Mesothelial cell of epicardium (in vitro differentiated cells): ENCODE measurements at regions not wholly inside any gene's neighbourhood (a gene's known extent, or its start where the extent isn't known, plus 50 kb on each side); places are given as distances from the start of the nearest gene placed in this dataset.

Source experiments
- DNase-seq, 2 experiments: peaks; one replicate each; pipeline ENCODE4 v3.0.0; 2021; ENCODE audit warnings: low spot score in 2 of 2; ENCODE audit not compliant: unreplicated experiment in 2 of 2
- H3K27ac Mint-ChIP-seq: 2 replicates; pipeline ENCODE4 v1.8.0; 2021; ENCODE audit warnings: mixed read lengths
- H3K27me3 Mint-ChIP-seq: 2 replicates; pipeline ENCODE4 v1.8.0; 2021; ENCODE audit warnings: low read depth, mixed read lengths
- H3K36me3 Mint-ChIP-seq: 2 replicates; pipeline ENCODE4 v1.8.0; 2021; ENCODE audit warnings: mixed read lengths
- H3K4me1 Mint-ChIP-seq: 2 replicates; pipeline ENCODE4 v1.8.0; 2021; ENCODE audit warnings: mixed read lengths
- H3K4me3 Mint-ChIP-seq: 2 replicates; pipeline ENCODE4 v1.8.0; 2021; ENCODE audit warnings: mild to moderate bottlenecking, moderate library complexity, mixed read lengths
- H3K9me3 Mint-ChIP-seq: 2 replicates; pipeline ENCODE4 v1.8.0; 2021; ENCODE audit warnings: mixed read lengths
- TF ChIP-seq, protein P1 (sequence below): fragments of 200-600 bp; sonication (generic); IDR thresholded peaks from one replicate; pipeline ENCODE4 v1.5.0; 2021; ENCODE audit warnings: antibody characterized with exemption; ENCODE audit not compliant: unreplicated experiment

DNA sequence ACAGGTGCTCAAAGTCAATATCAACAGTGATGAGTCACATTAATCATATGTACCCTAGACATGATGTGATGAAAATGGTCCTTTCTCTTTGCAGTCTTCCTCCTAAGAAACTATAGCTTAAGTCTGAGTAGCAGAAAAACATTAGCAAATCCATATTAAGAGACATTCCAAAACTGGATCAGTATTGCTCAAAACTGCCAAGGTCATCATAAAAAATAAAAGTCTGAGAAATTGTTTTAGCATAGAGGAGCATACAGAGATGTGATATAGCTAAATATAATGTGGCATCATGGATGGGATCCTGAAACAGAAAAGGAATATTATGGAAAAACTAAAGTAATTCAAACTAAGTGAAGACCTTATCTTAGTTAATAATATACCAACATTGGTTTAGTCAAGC lies 1316.1 kb downstream of the SUCLG1 start:
- Mint-ChIP-seq H3K4me1 (no peaks in the 10 kb centered on the region), H3K4me3 (no peak overlapping the region)
- DNase-seq: no peak

DNA sequence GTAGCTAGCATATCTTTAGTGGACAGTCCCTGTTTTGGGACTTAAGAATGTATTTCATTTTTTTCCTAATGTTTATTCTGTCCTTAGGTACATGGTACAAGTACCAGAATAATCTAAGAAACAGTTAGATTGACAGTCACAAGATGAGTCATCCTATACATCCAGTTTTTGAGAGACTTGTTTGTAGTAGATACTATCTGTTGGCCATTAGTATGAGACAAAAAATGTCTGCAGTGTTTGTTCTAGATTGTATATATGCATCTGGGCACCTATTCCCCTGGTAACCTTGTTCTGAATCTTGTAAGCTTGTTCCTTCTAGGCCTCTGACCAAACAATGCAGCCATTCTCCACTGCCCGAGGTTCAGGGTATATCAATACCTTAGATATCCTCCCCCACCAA lies 1343.5 kb downstream of the SUCLG1 start:
- no peak overlapping the region for H3K4me3 Mint-ChIP-seq
- H3K27me3 Mint-ChIP-seq: no peaks in the 10 kb centered on the region
- DNase-seq: no peak
- H3K4me1 Mint-ChIP-seq: no peaks in the 10 kb centered on the region
- TF ChIP-seq, protein P1, sequence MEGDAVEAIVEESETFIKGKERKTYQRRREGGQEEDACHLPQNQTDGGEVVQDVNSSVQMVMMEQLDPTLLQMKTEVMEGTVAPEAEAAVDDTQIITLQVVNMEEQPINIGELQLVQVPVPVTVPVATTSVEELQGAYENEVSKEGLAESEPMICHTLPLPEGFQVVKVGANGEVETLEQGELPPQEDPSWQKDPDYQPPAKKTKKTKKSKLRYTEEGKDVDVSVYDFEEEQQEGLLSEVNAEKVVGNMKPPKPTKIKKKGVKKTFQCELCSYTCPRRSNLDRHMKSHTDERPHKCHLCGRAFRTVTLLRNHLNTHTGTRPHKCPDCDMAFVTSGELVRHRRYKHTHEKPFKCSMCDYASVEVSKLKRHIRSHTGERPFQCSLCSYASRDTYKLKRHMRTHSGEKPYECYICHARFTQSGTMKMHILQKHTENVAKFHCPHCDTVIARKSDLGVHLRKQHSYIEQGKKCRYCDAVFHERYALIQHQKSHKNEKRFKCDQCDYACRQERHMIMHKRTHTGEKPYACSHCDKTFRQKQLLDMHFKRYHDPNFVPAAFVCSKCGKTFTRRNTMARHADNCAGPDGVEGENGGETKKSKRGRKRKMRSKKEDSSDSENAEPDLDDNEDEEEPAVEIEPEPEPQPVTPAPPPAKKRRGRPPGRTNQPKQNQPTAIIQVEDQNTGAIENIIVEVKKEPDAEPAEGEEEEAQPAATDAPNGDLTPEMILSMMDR: no peak
- no peaks in the 10 kb centered on the region for H3K36me3 Mint-ChIP-seq
- no peaks in the 10 kb centered on the region for H3K9me3 Mint-ChIP-seq
- no peak overlapping the region for H3K27ac Mint-ChIP-seq

More for the DNA sequence above, 1316.1 kb downstream of the SUCLG1 start:
- Mint-ChIP-seq H3K36me3 (no peaks in the 10 kb centered on the region), H3K27ac (no peak overlapping the region), H3K9me3 (no peaks in the 10 kb centered on the region), H3K27me3 (no peaks in the 10 kb centered on the region)
- TF ChIP-seq, protein P1: no peak

DNA sequence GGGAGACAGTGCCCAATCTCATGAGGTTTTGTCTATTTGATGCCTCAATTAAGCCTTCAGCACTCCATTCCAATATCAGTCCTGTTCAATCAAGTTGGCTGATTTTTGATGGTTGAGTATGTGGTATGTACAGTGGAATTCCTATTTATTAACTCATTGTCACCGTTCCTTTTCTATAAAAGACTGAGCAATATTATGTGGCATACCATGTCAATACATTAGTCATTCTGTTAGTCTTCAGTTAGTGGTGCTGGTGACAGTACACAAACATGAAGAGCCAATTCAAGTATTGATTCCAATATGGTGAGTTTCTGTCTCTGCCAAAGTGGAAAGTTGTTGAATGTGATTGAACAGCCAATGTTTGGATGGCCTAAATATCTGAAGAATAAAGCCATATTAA lies 1343.9 kb downstream of the SUCLG1 start:
- no peak overlapping the region for H3K4me3 Mint-ChIP-seq
- H3K27ac Mint-ChIP-seq: no peak overlapping the region
- TF ChIP-seq, protein P1: no peak
- no peaks in the 10 kb centered on the region for H3K36me3 Mint-ChIP-seq
- H3K9me3 Mint-ChIP-seq: peaks cover 4% of the 10 kb centered on the region
- H3K4me1 Mint-ChIP-seq: no peaks in the 10 kb centered on the region
- no peaks in the 10 kb centered on the region for H3K27me3 Mint-ChIP-seq
- no peak for DNase-seq

DNA sequence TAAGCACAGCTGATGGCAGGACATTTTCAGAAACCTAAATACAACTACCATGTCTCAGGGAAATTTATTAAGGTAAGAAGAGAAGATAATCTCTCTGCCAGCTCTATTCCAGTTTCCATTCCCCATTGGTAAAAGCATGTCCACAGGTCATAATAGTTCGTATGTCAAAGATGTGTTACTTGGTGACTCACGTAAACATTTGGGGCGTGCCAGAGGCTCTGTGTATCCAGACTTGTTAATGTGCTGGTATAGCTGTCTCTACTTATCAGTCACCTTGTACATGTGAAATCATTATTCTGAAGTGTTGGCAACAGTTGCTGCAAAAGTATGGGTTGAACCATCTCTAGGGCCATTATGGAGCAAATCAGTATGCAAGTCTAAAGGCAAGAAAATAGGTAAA lies 1345.1 kb downstream of the SUCLG1 start:
- no peak overlapping the region for H3K27ac Mint-ChIP-seq
- H3K4me3 Mint-ChIP-seq: no peak overlapping the region
- H3K27me3 Mint-ChIP-seq: no peaks in the 10 kb centered on the region

DNA sequence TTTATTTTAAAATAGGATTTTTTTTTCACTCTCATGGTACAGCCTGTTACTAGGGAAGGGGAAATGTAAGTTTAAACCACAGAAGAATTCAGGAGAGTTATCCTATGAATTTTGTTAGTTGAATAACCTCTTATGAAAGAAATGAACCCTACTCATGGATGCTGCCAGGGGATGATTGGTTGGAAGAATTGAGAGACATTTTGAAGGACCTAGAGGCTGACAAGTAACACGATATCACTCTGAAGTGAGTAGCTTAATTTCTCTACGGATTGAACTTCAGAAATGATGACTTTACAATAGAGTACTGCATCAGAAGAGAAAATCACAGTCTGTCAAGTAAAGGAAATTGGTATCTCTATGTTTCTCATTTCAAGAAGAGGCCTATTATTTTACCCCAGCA lies 1346.2 kb downstream of the SUCLG1 start:
- no peaks in the 10 kb centered on the region for H3K4me1 Mint-ChIP-seq
- no peak overlapping the region for H3K4me3 Mint-ChIP-seq
- TF ChIP-seq, protein P1: no peak
- H3K9me3 Mint-ChIP-seq: peaks cover 13% of the 10 kb centered on the region
- no peak overlapping the region for H3K27ac Mint-ChIP-seq
- no peaks in the 10 kb centered on the region for H3K36me3 Mint-ChIP-seq
- DNase-seq: no peak
- no peaks in the 10 kb centered on the region for H3K27me3 Mint-ChIP-seq

More for the DNA sequence above, 1345.1 kb downstream of the SUCLG1 start:
- TF ChIP-seq, protein P1: no peak
- DNase-seq: no peak
- peaks cover 13% of the 10 kb centered on the region for H3K9me3 Mint-ChIP-seq
- H3K36me3 Mint-ChIP-seq: no peaks in the 10 kb centered on the region
- H3K4me1 Mint-ChIP-seq: no peaks in the 10 kb centered on the region

DNA sequence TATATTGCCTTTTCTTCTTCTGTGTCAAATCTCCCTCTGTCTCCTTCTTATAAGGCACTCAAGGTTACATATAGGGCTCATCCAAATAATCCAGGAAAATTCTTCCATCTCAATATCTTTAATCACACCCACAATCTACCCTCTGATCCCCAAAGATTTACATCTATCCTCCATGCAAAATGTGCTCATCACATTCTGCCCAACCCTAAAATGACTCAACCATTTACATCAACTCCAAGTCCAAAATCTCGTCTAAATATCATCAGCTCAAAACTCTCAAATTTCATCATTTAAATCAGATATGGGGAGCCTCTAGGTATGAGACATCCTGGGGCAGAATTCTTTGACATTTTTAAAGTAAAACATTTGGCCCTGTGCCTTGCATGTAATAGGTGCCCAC lies 1349.8 kb downstream of the SUCLG1 start:
- peaks cover 17% of the 10 kb centered on the region for H3K9me3 Mint-ChIP-seq
- no peaks in the 10 kb centered on the region for H3K27me3 Mint-ChIP-seq
- no peaks in the 10 kb centered on the region for H3K36me3 Mint-ChIP-seq
- no peak for DNase-seq
- no peak overlapping the region for H3K27ac Mint-ChIP-seq
- H3K4me3 Mint-ChIP-seq: no peak overlapping the region
- TF ChIP-seq, protein P1: no peak
- H3K4me1 Mint-ChIP-seq: peaks cover 2% of the 10 kb centered on the region
